ENCODE measurements at regions not wholly inside any gene's neighbourhood (a gene's known extent, or its start where the extent isn't known, plus 50 kb on each side); places are given as distances from the start of the nearest gene placed in this dataset.
A peak's percentile ranks its signal among the peaks of the same experiment; 100 is the strongest.

DNA sequence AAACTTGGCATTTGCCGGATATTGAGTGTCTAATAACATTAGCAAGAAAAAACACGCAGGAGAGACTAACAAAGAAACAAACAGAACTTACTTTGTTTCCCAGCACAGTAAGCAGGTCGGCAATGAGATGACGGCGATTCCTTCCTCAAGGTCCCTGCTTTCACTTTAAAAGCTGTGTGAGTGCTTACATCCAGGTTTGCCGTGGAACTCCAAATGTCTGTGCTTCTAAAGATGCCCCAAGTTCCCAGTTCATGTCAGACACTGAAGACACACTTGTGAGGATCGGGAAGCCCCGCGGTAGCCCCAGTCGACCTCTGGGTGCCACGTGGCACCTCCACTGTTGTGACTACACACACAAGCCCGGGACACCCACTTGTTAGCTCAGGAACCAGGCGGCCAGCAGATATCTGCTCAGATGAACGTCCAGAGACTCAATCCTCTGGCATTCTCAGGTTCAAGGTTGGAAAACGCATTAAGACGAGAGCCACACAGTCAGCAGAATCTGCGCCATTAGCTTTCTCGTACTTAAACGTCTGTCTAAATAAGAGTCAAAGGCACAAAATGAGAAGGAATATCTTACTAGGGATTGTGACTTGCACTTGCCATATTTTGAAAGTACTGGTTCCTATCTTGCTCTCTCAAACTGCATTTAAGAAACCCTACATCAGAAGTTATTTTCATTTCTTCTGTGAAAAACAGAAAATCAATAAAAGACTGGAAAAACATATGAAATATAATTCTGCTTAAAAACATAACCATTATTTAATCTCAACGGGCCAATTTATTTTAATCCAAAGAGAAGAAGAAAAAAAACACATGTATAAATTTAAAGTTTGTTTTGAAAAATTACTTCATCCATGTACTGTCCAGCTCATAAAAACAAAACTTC, 207.6 kb upstream of the KLF14 start:
- TF ChIP-seq, protein P1, sequence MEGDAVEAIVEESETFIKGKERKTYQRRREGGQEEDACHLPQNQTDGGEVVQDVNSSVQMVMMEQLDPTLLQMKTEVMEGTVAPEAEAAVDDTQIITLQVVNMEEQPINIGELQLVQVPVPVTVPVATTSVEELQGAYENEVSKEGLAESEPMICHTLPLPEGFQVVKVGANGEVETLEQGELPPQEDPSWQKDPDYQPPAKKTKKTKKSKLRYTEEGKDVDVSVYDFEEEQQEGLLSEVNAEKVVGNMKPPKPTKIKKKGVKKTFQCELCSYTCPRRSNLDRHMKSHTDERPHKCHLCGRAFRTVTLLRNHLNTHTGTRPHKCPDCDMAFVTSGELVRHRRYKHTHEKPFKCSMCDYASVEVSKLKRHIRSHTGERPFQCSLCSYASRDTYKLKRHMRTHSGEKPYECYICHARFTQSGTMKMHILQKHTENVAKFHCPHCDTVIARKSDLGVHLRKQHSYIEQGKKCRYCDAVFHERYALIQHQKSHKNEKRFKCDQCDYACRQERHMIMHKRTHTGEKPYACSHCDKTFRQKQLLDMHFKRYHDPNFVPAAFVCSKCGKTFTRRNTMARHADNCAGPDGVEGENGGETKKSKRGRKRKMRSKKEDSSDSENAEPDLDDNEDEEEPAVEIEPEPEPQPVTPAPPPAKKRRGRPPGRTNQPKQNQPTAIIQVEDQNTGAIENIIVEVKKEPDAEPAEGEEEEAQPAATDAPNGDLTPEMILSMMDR (IDR thresholded peaks at IDR 0.05), result no peak
- peak in 1 of 2 donors; percentile 39 for TF ChIP-seq POLR2A (IDR thresholded peaks at IDR 0.05)

All from tibial nerve (tissue), 3 donors.